HEK293 (cell line): ENCODE measurements at regions not wholly inside any gene's neighbourhood (a gene's known extent, or its start where the extent isn't known, plus 50 kb on each side); places are given as distances from the start of the nearest gene placed in this dataset.

Experiments
- AEBP2 ChIP-seq: fragments of 450-650 bp; formaldehyde crosslinking; IDR thresholded peaks from 2 replicates; pipeline ENCODE4 v1.5.1; 2016; ENCODE audit warnings: missing biosample characterization, missing genetic modification characterization, borderline replicate concordance
- CTCF ChIP-seq: fragments of 450-650 bp; formaldehyde crosslinking; IDR thresholded peaks from 2 replicates; pipeline ENCODE4 v1.5.1; 2016; ENCODE audit warnings: missing biosample characterization, missing genetic modification characterization
- KLF16 ChIP-seq: fragments of 450-650 bp; formaldehyde crosslinking; IDR thresholded peaks from 2 replicates; pipeline ENCODE4 v1.5.1; 2017; ENCODE audit warnings: missing biosample characterization, missing genetic modification characterization
- RBAK ChIP-seq: fragments of 450-650 bp; formaldehyde crosslinking; IDR thresholded peaks from 2 replicates; pipeline ENCODE4 v1.5.1; 2016; ENCODE audit warnings: missing biosample characterization, missing genetic modification characterization
- YY1 ChIP-seq: fragments of 450-650 bp; formaldehyde crosslinking; IDR thresholded peaks from 2 replicates; pipeline ENCODE4 v1.5.1; 2018; ENCODE audit warnings: missing biosample characterization, missing genetic modification characterization
- ZBTB1 ChIP-seq: fragments of 450-650 bp; formaldehyde crosslinking; IDR thresholded peaks from 2 replicates; pipeline ENCODE4 v1.5.1; 2016; ENCODE audit warnings: missing biosample characterization, missing genetic modification characterization
- ZBTB17 ChIP-seq: fragments of 450-650 bp; formaldehyde crosslinking; IDR thresholded peaks from 2 replicates; pipeline ENCODE4 v1.5.1; 2016; ENCODE audit warnings: missing biosample characterization, missing genetic modification characterization
- ZNF266 ChIP-seq: fragments of 450-650 bp; formaldehyde crosslinking; IDR thresholded peaks from 2 replicates; pipeline ENCODE4 v1.5.1; 2016; ENCODE audit warnings: missing biosample characterization, missing genetic modification characterization, low read depth
- ZNF335 ChIP-seq: fragments of 450-650 bp; formaldehyde crosslinking; conservative IDR thresholded peaks from 2 replicates; pipeline ENCODE4 v1.5.1; 2016; ENCODE audit warnings: missing biosample characterization, missing genetic modification characterization
- ZNF639 ChIP-seq: fragments of 450-650 bp; formaldehyde crosslinking; IDR thresholded peaks from 2 replicates; pipeline ENCODE4 v1.5.1; 2016; ENCODE audit warnings: missing biosample characterization, missing genetic modification characterization
- ZNF701 ChIP-seq: fragments of 450-650 bp; formaldehyde crosslinking; IDR thresholded peaks from 2 replicates; pipeline ENCODE4 v1.5.1; 2016; ENCODE audit warnings: missing biosample characterization, missing genetic modification characterization
- ZNF837 ChIP-seq: fragments of 450-650 bp; formaldehyde crosslinking; IDR thresholded peaks from 2 replicates; pipeline ENCODE4 v1.5.1; 2016; ENCODE audit warnings: missing biosample characterization, missing genetic modification characterization

GRCh38 chr10:53382543-53382942 is 610.0 kb upstream of the MBL2 start:
- TF ChIP-seq ZNF639 (no peak), RBAK (no peak), CTCF (tag by site-specific recombination) (no peak), ZNF837 (tag by site-specific recombination) (no peak), YY1 (tag by site-specific recombination) (no peak), ZBTB17 (tag by site-specific recombination) (no peak), ZNF266 (tag by site-specific recombination) (no peak), ZNF701 (tag by site-specific recombination) (no peak), AEBP2 (tag by site-specific recombination) (no peak), KLF16 (tag by site-specific recombination) (no peak), ZNF335 (tag by site-specific recombination) (no peak), ZBTB1 (tag by site-specific recombination) (no peak)
